ENCODE measurements at regions not wholly inside any gene's neighbourhood (a gene's known extent, or its start where the extent isn't known, plus 50 kb on each side); places are given as distances from the start of the nearest gene placed in this dataset.
"Not testable (repeated sequence)": the region's sequence is repeated elsewhere in the genome, so short reads cannot be mapped to it uniquely, and the experiment has no call there.

DNA sequence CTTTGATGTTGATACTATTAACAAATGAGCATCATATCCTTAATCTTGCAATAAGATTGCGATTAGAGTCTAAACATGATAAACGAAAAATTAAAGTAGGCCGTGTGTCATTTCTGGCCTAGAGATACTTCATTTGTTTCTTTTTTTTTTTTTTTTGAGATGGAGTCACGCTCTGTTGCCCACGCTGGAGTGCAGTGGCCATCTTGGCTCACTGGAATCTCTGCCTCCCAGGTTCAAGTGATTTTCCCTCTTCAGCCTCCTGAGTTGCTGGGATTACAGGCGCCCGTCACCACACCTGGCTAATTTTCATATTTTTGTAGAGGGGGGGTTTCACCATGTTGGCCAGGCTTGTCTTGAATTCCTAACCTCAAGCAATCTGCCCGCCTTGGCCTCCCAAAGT, 446.9 kb downstream of the PCNX1 start:
- Mint-ChIP-seq H3K9me3 (no peaks in the 10 kb centered on the region), H3K27me3 (ENCODE audit: low read depth) (no peaks in the 10 kb centered on the region), H3K36me3 (ENCODE audit: low read depth) (peaks cover 4% of the 10 kb centered on the region), H3K27ac (ENCODE audit: unreplicated experiment) (no peak overlapping the region), H3K4me3 (no peak overlapping the region), H3K4me1 (peaks cover 16% of the 10 kb centered on the region)
- TF ChIP-seq, protein P1, sequence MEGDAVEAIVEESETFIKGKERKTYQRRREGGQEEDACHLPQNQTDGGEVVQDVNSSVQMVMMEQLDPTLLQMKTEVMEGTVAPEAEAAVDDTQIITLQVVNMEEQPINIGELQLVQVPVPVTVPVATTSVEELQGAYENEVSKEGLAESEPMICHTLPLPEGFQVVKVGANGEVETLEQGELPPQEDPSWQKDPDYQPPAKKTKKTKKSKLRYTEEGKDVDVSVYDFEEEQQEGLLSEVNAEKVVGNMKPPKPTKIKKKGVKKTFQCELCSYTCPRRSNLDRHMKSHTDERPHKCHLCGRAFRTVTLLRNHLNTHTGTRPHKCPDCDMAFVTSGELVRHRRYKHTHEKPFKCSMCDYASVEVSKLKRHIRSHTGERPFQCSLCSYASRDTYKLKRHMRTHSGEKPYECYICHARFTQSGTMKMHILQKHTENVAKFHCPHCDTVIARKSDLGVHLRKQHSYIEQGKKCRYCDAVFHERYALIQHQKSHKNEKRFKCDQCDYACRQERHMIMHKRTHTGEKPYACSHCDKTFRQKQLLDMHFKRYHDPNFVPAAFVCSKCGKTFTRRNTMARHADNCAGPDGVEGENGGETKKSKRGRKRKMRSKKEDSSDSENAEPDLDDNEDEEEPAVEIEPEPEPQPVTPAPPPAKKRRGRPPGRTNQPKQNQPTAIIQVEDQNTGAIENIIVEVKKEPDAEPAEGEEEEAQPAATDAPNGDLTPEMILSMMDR (conservative IDR thresholded peaks at IDR 0.05): no peak
- no peak for DNase-seq (ENCODE audit: low read depth, low spot score)

DNA sequence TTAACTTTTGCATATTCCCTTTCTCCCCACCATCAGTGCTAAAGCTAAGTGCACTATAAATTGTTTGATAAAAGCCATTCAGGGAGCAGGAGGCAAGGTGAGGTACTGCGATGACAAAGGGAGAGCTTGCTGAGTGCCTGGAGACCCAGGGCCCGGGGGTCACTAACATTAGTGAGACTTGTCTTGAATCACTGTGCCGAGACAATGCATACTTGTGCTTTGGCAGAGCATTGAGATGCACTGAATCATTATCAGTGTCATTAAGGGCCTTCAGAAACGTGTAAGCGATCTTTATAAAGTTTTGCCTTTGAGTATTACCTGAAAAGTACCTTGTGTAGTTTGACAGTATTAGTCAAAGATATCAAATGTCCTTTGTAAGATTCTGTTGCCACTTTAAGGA, 447.5 kb downstream of the PCNX1 start:
- Mint-ChIP-seq H3K36me3 (ENCODE audit: low read depth) (peaks cover 4% of the 10 kb centered on the region), H3K4me1 (peaks cover 16% of the 10 kb centered on the region), H3K4me3 (no peak overlapping the region), H3K27me3 (ENCODE audit: low read depth) (no peaks in the 10 kb centered on the region), H3K9me3 (no peaks in the 10 kb centered on the region), H3K27ac (ENCODE audit: unreplicated experiment) (no peak overlapping the region)
- DNase-seq (ENCODE audit: low read depth, low spot score): no peak
- TF ChIP-seq, protein P1 (conservative IDR thresholded peaks at IDR 0.05): no peak

DNA sequence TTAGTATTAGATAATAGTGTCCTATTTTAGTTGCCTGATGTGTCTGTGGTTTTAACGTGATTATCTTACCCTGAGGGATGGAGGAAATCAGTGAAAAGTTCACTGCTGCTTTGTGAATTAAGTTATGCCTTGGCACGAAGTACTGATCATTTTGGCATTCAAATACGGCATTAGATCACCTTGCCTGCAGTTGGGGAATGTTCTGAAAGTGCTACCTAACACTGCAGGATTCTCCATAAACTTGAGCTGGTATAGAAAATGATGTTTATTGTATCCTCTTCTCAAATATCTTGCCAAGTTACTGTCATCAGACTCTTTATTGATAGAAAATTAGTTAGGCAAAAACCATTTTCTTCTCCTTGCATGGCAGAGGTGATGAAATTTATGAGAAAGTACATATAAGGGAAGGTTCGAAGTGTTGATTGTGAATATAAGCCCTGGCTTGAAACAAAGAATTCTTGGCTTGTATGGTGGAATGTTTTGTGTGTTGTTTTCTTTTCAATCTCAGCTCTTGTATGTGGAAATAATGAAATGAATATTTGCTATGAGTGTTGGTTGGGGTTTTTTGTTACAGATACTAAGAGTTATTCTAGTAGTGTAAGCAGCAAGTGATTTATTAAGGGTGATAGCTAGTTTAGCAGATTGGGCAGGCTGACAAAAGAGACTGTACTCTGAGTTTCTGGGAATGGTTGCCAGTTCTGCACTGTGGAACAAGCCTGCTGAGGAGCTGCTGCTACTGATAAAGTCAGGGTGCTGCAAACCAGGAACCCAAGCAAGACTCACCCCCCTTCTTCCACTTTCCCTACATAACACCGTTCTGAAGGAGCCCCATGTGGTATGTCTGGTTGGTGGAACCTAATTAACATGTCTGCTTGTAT, 448.3 kb downstream of the PCNX1 start:
- H3K4me1 Mint-ChIP-seq: peaks cover 16% of the 10 kb centered on the region
- H3K36me3 Mint-ChIP-seq (ENCODE audit: low read depth): peaks cover 4% of the 10 kb centered on the region
- TF ChIP-seq, protein P1 (conservative IDR thresholded peaks at IDR 0.05): no peak
- H3K27me3 Mint-ChIP-seq (ENCODE audit: low read depth): no peaks in the 10 kb centered on the region
- DNase-seq (ENCODE audit: low read depth, low spot score): no peak
- no peak overlapping the region for H3K27ac Mint-ChIP-seq (ENCODE audit: unreplicated experiment)
- H3K9me3 Mint-ChIP-seq: no peaks in the 10 kb centered on the region
- no peak overlapping the region for H3K4me3 Mint-ChIP-seq

DNA sequence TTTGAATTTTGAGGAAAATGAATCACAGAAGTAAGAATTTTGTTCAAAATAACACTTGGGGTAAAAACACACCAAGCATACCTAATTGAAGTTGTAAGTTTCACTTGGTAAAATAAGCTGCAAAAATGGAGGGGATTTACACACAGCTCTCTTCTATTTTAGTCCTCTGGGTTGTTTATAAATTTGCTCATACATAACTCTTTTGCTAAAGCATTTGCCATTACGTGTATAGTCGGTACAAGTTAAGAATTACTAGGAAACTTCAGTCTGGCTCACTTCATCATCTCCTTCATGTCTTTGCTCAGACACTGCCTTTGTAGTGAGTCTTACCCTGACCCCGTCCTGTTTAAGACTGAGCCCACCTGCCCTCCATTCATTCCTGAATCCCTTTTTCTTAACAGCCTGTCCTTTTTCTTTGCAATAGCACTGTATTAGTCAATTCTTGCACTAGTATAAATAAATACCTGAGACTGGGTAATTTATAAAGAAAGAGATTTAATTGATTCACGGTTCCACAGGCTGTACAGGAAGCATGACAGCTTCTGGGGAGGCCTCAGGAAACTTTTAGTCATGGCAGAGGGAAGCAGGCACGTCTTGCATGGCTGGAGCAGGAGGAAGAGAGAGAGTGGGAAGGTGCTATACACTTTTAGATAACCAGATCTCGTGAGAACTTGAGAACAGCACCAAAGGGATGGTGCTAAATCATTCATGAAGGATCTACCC, 451.1 kb downstream of the PCNX1 start:
- DNase-seq (ENCODE audit: low read depth, low spot score): no peak
- Mint-ChIP-seq H3K9me3 (no peaks in the 10 kb centered on the region), H3K27me3 (ENCODE audit: low read depth) (no peaks in the 10 kb centered on the region), H3K4me3 (no peak overlapping the region), H3K4me1 (peaks cover 25% of the 10 kb centered on the region), H3K36me3 (ENCODE audit: low read depth) (peaks cover 3% of the 10 kb centered on the region), H3K27ac (ENCODE audit: unreplicated experiment) (no peak overlapping the region)
- TF ChIP-seq, protein P1 (conservative IDR thresholded peaks at IDR 0.05): no peak

DNA sequence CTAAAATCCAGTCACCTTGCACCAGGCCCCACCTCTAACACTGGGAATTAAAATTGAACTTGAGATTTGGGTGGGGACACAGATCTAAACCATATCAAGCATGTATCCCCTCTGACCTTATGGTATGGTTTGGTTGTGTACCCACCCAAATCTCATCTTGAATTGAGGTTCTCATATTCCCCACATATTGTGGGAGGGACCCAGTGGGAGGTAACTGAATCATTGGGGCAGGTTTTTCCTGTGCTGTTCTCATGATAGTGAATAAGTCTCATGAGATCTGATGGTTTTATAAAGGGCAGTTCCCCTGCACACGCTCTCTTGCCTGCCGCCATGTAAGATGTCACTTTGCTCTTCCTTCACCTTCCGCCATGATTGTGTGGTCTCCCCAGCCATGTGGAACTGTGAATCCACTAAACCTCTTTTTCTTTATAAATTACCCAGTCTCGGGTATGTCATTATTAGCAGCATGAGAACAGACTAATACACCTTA, 451.7 kb downstream of the PCNX1 start:
- not testable (repeated sequence) for H3K36me3 Mint-ChIP-seq (ENCODE audit: low read depth); H3K9me3 Mint-ChIP-seq; H3K27ac Mint-ChIP-seq (ENCODE audit: unreplicated experiment); DNase-seq (ENCODE audit: low read depth, low spot score); H3K4me3 Mint-ChIP-seq; H3K27me3 Mint-ChIP-seq (ENCODE audit: low read depth)
- peaks cover 27% of the 10 kb centered on the region for H3K4me1 Mint-ChIP-seq

DNA sequence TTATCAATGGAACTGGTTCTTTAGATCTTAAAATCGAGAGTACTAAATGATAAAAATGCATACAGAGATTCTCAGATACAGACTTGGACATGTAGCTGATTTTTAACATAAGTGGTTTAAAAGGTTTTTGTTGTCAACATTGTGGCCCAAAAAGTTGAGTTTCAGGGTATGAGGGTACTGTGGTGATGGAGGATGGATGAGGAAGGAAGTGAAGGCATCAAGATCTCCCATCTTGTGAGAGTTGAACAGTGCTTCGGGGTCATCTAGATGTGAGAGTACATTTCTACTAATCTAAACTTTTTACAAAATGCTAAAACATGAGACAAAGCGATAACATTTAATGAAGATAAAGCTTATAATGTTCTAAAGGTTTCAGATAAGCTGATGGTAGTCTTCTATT, 452.6 kb downstream of the PCNX1 start:
- H3K36me3 Mint-ChIP-seq (ENCODE audit: low read depth): no peaks in the 10 kb centered on the region
- H3K27me3 Mint-ChIP-seq (ENCODE audit: low read depth): no peaks in the 10 kb centered on the region
- H3K27ac Mint-ChIP-seq (ENCODE audit: unreplicated experiment): no peak overlapping the region
- no peaks in the 10 kb centered on the region for H3K9me3 Mint-ChIP-seq
- TF ChIP-seq, protein P1 (conservative IDR thresholded peaks at IDR 0.05): no peak
- H3K4me3 Mint-ChIP-seq: no peak overlapping the region
- peaks cover 28% of the 10 kb centered on the region for H3K4me1 Mint-ChIP-seq
- DNase-seq (ENCODE audit: low read depth, low spot score): no peak

Measured in neural crest cell (in vitro differentiated cells).